GM21723 (cell line): ENCODE measurements at regions not wholly inside any gene's neighbourhood (a gene's known extent, or its start where the extent isn't known, plus 50 kb on each side); places are given as distances from the start of the nearest gene placed in this dataset.

Experiments used
- ATAC-seq: cut with Tn5 transposase; IDR thresholded peaks from one replicate; pipeline ENCODE4 v1.9.1; 2021; ENCODE audit warnings: mild to moderate bottlenecking, moderate library complexity; ENCODE audit not compliant: unreplicated experiment

- ATAC-seq, result no peak
These were observed 315.5 kb upstream of the ARID1B start for GRCh38 chr6:156461647-156462046.

DNA sequence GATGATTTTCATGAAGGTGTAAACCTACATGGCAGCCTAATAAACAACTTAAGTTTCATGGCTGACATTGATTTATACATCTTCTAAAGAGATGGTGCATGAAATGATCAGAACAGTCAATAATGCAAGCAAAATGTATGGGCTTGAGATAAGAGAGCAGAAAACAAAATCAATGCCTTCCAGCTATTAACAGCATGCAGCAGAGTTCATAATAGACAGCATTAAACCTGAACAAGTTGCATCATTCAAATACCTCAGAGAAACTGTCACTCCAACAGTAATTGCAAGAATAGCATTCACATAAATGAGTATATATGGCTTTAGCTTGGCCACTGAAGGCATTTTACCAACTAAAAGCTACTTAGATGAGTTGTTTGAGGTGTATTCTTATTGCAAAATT is 319.6 kb upstream of the ARID1B start:
- no peak for ATAC-seq

- ATAC-seq, result no peak
These were observed 321.3 kb upstream of the ARID1B start for GRCh38 chr6:156455847-156456246.

GRCh38 chr6:156454867-156455266 is 322.3 kb upstream of the ARID1B start:
- no peak for ATAC-seq

GRCh38 chr6:156451726-156452125 is 325.5 kb upstream of the ARID1B start:
- ATAC-seq, result no peak

- no peak for ATAC-seq
These were observed 326.1 kb upstream of the ARID1B start for GRCh38 chr6:156451088-156451487.

GRCh38 chr6:156450421-156450820 is 326.8 kb upstream of the ARID1B start:
- ATAC-seq, result no peak

GRCh38 chr6:156449569-156449968 is 327.6 kb upstream of the ARID1B start:
- no peak for ATAC-seq

DNA sequence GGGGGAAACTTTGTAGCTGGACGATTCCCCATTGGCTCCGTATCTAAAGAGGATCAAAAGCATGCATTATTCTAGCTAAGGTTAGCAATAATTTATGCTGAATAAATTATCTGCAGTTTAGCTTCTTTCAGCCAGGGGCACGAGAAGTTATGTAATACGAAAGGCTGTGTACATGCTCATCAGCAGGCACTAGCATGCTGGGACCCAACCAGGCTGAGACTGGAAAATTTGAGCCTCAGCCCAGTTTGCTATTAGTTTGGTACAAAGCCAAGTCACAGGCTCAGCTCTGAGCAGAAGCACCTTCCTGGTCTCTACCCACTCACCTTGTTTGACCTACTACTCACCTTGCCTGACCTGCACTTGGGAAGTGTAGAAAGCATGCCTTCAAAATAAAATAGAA is 328.1 kb upstream of the ARID1B start:
- ATAC-seq, result no peak

GRCh38 chr6:156448579-156448978 is 328.6 kb upstream of the ARID1B start:
- ATAC-seq, result no peak

DNA sequence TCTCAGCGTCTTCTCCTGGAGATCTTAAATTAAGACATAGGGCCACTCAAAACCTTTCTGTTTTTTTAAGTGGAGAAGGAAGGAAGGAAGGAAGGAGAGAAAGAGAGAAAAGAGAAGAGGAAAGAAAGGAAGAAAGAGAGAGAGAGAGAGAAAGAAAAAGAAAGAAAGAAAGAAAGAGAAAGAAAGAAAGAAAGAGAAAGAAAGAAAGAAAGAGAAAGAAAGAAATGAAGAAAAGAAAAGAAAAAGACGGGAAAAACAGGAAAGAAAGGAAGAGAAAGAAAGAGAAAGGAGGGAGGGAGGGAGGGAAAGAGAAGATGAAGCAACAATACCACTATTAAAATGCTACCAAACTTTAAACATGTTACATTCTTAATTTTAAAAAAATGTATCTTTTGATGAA is 336.5 kb upstream of the ARID1B start:
- ATAC-seq, result no peak

- no peak for ATAC-seq
These were observed 338.7 kb upstream of the ARID1B start for GRCh38 chr6:156438350-156438923.

DNA sequence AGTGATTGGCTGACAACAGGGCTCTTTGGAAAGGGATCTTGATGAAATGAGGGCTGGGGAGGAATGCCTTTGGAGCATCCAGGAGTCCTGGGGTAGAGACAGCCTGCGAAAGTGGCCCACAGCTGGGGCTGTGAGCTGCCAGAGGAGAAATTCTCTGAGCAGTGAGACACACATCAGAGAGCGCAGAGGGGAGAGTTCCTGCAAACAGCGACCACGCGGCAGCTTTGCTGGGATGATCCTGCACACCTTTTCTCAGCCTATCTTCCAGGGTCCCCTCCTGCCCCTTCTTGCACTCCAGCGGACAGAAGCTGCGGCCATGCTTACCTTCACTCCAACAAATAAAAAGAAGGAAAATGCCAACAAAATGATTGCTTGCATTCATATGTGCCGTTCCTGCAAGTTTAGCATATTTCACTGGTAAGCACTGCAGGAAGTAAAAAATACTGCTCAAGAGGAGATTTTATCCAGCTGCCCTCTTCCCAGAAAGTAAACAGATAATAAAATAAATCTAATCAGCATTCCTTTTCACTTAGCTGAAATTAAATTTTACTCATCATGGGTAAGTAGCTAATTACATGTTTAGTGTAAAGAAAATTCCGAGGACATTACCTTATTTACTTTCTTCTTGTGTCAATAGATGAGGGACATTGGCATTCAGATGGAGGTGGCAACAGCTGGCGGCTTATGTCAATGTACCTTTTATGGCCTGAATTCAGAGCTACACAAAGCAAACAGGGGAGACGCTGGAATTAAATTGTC is 339.9 kb upstream of the ARID1B start:
- no peak for ATAC-seq

GRCh38 chr6:156434795-156435190 is 342.4 kb upstream of the ARID1B start:
- no peak for ATAC-seq

GRCh38 chr6:156434049-156434794 is 343.0 kb upstream of the ARID1B start:
- ATAC-seq, result no peak

GRCh38 chr6:156432543-156432942 is 344.6 kb upstream of the ARID1B start:
- ATAC-seq, result no peak

DNA sequence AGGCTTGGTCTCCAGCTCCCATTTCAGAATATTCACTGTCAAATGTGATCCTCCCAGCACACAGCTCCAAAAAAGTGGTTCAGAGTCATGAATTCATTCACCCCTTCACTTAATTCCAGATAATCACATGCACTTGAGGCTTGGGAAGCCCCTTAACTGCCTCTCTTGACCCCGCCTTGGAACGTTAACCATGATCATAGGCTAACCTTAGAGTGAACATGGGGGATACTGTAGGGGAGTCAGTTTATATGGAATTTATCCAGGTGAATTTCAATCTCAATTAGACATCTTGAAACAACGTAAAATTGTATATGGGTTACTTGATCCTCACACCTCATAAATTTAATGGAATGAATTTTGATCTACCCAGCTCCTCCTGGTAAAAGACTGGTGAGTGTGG is 346.8 kb upstream of the ARID1B start:
- no peak for ATAC-seq

DNA sequence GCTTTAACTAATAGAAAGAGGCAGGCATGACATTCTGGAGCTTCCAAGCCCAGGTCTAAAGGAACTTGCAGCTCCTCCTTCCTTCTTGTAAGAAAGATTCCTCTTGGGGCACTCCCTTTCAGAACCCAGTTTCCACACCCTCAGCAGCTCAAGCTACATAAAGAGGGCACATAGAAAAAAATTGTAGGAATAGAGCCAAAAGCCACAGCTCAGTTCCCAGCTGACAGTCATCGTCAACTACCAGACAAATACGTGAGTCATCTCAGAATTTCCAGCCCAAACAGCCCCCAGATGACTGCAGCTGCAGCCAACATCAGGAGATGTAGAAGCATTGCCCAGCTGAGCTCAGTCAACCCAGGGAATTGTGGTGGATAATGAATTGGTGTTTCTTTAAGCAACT is 349.8 kb upstream of the ARID1B start:
- ATAC-seq, result no peak

GRCh38 chr6:156425359-156426020 is 351.7 kb upstream of the ARID1B start:
- ATAC-seq, result no peak

DNA sequence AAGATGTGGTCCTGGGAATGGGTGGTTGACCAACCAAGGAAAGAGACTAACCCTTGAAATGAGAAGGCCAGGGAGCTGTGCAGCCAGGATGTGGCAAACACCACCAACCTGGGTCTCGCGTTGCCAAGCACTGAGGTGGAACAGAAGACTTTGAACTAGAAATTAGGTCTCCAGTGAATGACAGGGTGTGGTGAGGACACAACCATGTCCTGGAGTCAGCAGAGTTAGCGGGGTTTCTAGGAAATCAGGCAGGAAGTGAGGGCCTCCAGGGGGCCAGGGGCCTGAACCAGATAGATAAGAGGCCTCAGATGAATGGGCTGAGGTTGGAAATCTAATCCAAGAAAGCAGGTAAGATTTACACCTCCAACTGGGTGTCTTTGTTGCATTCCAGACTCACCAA is 353.3 kb upstream of the ARID1B start:
- no peak for ATAC-seq

DNA sequence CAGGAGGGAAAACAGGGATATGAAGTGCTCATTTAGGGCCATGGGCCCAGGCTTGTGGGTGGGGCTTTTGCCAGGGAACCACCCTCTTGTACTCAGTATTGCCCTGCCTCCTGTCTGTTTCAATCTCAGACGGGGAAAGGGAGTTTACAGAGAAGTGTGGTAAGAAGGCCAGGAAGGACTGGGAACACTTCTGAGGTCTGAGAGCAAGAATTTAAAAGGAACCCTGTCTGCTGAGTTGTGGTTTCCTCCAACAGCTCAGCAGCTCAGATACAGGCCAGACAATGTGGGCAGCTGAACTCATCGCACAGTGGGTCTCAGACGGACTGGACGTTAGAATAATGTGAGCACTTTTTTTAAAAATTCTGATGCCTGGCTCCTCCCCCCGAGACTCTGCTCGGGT is 354.1 kb upstream of the ARID1B start:
- no peak for ATAC-seq

- no peak for ATAC-seq
These were observed 355.2 kb upstream of the ARID1B start for GRCh38 chr6:156421933-156422332.
